GM13976 (cell line): ENCODE measurements at regions not wholly inside any gene's neighbourhood (a gene's known extent, or its start where the extent isn't known, plus 50 kb on each side); places are given as distances from the start of the nearest gene placed in this dataset.
"Not testable (repeated sequence)": the region's sequence is repeated elsewhere in the genome, so short reads cannot be mapped to it uniquely, and the experiment has no call there.

Source experiments
- DNase-seq: peaks from one replicate; pipeline ENCODE4 v3.0.0; 2012; ENCODE audit warnings: low spot score
- CTCF ChIP-seq: IDR thresholded peaks from 2 replicates; pipeline ENCODE4 v1.5.1; 2012; ENCODE audit warnings: borderline replicate concordance, mild to moderate bottlenecking; ENCODE audit not compliant: insufficient read depth; ENCODE audit errors: extremely low read depth, missing control alignments, control extremely low read depth
- in situ Hi-C: fragments of 300-500 bp; cut with MboI; formaldehyde crosslinking; loops from one replicate; pipeline ENCODE4 v1.12.0; 2022; ENCODE audit warnings: low sequenced_read_pairs, mixed read lengths, inconsistent platforms; ENCODE audit not compliant: unreplicated experiment

GRCh38 chr2:138245310-138245709 is 256.3 kb upstream of the SPOPL start:
- in situ Hi-C loops: no loop called here
- TF ChIP-seq CTCF: no peak
- no peak for DNase-seq

GRCh38 chr2:138247302-138247701 is 254.3 kb upstream of the SPOPL start:
- in situ Hi-C loops: no loop called here
- DNase-seq: no peak
- TF ChIP-seq CTCF: no peak

GRCh38 chr2:138249207-138249606 is 252.4 kb upstream of the SPOPL start:
- in situ Hi-C loops: no loop called here
- no peak for TF ChIP-seq CTCF
- no peak for DNase-seq

GRCh38 chr2:138250843-138251320 is 250.7 kb upstream of the SPOPL start:
- DNase-seq, in situ Hi-C loops: not testable (repeated sequence)

- TF ChIP-seq CTCF: no peak
- no peak for DNase-seq
- in situ Hi-C loops: no loop called here
Observed at GRCh38 chr2:138252587-138252986, 249.0 kb upstream of the SPOPL start.

GRCh38 chr2:138255670-138256069 is 245.9 kb upstream of the SPOPL start:
- no peak for TF ChIP-seq CTCF
- in situ Hi-C loops: no loop called here
- DNase-seq: no peak

GRCh38 chr2:138267161-138267901 is 234.2 kb upstream of the SPOPL start:
- TF ChIP-seq CTCF: no peak
- in situ Hi-C loops: no loop called here
- DNase-seq: peak; percentile 15
